HG02763 (cell line): ENCODE measurements at regions not wholly inside any gene's neighbourhood (a gene's known extent, or its start where the extent isn't known, plus 50 kb on each side); places are given as distances from the start of the nearest gene placed in this dataset.
"Not testable (repeated sequence)": the region's sequence is repeated elsewhere in the genome, so short reads cannot be mapped to it uniquely, and the experiment has no call there.

ENCODE experiments used
- ATAC-seq: cut with Tn5 transposase; IDR thresholded peaks from one replicate; pipeline ENCODE4 v1.9.1; 2021; ENCODE audit warnings: mild to moderate bottlenecking, moderate library complexity; ENCODE audit not compliant: unreplicated experiment

- ATAC-seq = no peak
These were observed 115.8 kb upstream of the SLC35F3 start for GRCh38 chr1:233788687-233789086.

- no peak for ATAC-seq
These were observed 114.4 kb upstream of the SLC35F3 start for GRCh38 chr1:233790121-233790520.

GRCh38 chr1:233790662-233791371, 113.7 kb upstream of the SLC35F3 start:
- ATAC-seq = peak; percentile 86

GRCh38 chr1:233791372-233791703, 113.1 kb upstream of the SLC35F3 start:
- ATAC-seq = no peak

- no peak for ATAC-seq
These were observed 112.8 kb upstream of the SLC35F3 start for GRCh38 chr1:233791721-233792120.

GRCh38 chr1:233794863-233795262, 109.6 kb upstream of the SLC35F3 start:
- no peak for ATAC-seq

GRCh38 chr1:233796146-233796783, 108.2 kb upstream of the SLC35F3 start:
- no peak for ATAC-seq

GRCh38 chr1:233802611-233803010, 101.9 kb upstream of the SLC35F3 start:
- no peak for ATAC-seq

- ATAC-seq = no peak
These were observed 98.7 kb upstream of the SLC35F3 start for GRCh38 chr1:233805786-233806185.

- no peak for ATAC-seq
These were observed 89.1 kb upstream of the SLC35F3 start for GRCh38 chr1:233815357-233815756.

GRCh38 chr1:233815865-233816264, 88.6 kb upstream of the SLC35F3 start:
- ATAC-seq = no peak

GRCh38 chr1:233816348-233816747, 88.1 kb upstream of the SLC35F3 start:
- no peak for ATAC-seq

- ATAC-seq = no peak
These were observed 85.4 kb upstream of the SLC35F3 start for GRCh38 chr1:233819042-233819441.

GRCh38 chr1:233824179-233824578, 80.3 kb upstream of the SLC35F3 start:
- ATAC-seq = not testable (repeated sequence)

- not testable (repeated sequence) for ATAC-seq
These were observed 76.5 kb upstream of the SLC35F3 start for GRCh38 chr1:233827937-233828336.

- ATAC-seq = no peak
These were observed 76.0 kb upstream of the SLC35F3 start for GRCh38 chr1:233828480-233828879.

GRCh38 chr1:233834609-233835008, 69.9 kb upstream of the SLC35F3 start:
- ATAC-seq = no peak

- ATAC-seq = not testable (repeated sequence)
These were observed 66.3 kb upstream of the SLC35F3 start for GRCh38 chr1:233838207-233838606.

- no peak for ATAC-seq
These were observed 60.8 kb upstream of the SLC35F3 start for GRCh38 chr1:233843525-233844204.

- no peak for ATAC-seq
These were observed 60.2 kb upstream of the SLC35F3 start for GRCh38 chr1:233844275-233844674.

GRCh38 chr1:233844692-233845091, 59.8 kb upstream of the SLC35F3 start:
- no peak for ATAC-seq
